ENCODE measurements at regions not wholly inside any gene's neighbourhood (a gene's known extent, or its start where the extent isn't known, plus 50 kb on each side); places are given as distances from the start of the nearest gene placed in this dataset.

DNA sequence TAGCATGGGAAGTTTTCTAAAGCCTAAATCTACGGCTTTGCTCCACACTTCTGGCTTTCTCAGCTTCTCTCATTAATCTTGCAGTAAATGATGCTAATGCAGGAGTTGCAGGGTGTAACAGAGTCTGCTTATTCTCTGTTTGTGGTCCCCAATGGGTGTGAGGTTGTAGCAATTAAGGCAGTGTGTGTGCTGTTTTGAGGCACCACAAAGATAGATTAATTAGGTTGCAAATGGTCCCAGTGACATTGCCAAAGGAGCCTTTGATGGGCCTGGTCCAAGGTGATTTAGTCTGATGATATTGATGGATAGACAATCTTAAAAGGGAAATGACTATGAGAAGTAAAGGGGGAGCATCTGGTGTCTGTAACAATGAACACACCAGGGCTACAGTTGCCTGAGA, 1313.7 kb upstream of the CDH8 start:
- TF ChIP-seq, protein P1, sequence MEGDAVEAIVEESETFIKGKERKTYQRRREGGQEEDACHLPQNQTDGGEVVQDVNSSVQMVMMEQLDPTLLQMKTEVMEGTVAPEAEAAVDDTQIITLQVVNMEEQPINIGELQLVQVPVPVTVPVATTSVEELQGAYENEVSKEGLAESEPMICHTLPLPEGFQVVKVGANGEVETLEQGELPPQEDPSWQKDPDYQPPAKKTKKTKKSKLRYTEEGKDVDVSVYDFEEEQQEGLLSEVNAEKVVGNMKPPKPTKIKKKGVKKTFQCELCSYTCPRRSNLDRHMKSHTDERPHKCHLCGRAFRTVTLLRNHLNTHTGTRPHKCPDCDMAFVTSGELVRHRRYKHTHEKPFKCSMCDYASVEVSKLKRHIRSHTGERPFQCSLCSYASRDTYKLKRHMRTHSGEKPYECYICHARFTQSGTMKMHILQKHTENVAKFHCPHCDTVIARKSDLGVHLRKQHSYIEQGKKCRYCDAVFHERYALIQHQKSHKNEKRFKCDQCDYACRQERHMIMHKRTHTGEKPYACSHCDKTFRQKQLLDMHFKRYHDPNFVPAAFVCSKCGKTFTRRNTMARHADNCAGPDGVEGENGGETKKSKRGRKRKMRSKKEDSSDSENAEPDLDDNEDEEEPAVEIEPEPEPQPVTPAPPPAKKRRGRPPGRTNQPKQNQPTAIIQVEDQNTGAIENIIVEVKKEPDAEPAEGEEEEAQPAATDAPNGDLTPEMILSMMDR (IDR thresholded peaks at IDR 0.05), result no peak
- TF ChIP-seq POLR2A (IDR thresholded peaks at IDR 0.05), result no peak
- TF ChIP-seq POLR2AphosphoS5 (IDR thresholded peaks at IDR 0.05; ENCODE audit: insufficient read depth in 1 of 2, low read depth in 1 of 2), result no peak

Data from vagina (tissue), 2 donors.